HTR-8/SVneo (cell line): ENCODE measurements at regions not wholly inside any gene's neighbourhood (a gene's known extent, or its start where the extent isn't known, plus 50 kb on each side); places are given as distances from the start of the nearest gene placed in this dataset.
A peak's percentile ranks its signal among the peaks of the same experiment; 100 is the strongest.
"Not testable (repeated sequence)": the region's sequence is repeated elsewhere in the genome, so short reads cannot be mapped to it uniquely, and the experiment has no call there.

Source experiments
- DNase-seq: peaks from one replicate; pipeline ENCODE4 v3.0.0; 2011; ENCODE audit warnings: low spot score, mixed read lengths; ENCODE audit not compliant: insufficient read length
- FAIRE-seq: peaks from 2 replicates; lab custom pipeline; 2011; peaks lifted over from hg19 to GRCh38; lab: Jason Lieb, UNC

DNA sequence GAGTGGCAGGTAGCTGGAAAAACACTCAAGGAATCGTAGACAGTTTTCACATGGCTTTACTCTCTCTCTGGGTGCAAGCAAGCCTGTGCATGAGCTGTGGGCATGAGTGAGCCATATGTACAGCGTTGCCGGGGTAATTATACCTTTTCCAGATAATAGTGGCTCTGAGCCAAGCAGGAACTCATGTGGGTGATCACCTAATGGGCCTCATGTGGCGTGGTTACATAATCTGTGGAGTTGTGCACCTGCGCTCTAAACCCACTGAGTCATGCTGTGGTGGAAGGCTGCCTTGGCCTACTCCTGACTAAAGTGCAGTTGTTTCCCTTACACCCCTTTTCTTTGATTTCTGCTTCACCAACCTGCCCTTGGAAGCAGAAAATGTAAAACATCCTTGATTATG lies 1564.5 kb upstream of the PCDH10 start:
- no peak for FAIRE-seq
- no peak for DNase-seq

DNA sequence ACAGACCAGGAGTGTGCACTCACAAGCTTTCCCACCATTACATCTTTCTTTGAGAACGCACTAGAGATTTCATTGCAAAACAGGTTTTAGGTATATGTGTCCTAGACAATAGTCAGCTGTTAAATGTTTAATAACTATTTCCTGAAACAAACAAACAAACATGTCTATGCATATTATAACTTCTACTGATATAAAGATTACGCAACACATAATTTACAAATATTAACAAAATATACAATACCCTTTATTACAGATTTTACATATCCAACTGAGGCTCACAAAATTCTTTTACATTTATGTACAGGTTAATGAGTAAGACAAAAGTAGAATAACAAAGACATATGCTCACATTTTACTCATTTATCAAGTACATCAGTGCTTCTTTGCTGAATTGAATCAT lies 1554.0 kb upstream of the PCDH10 start:
- FAIRE-seq (no peak), DNase-seq (no peak)

GRCh38 chr4:131603705-131604104 lies 1545.4 kb upstream of the PCDH10 start:
- no peak for FAIRE-seq
- no peak for DNase-seq

GRCh38 chr4:131609039-131609438 lies 1540.1 kb upstream of the PCDH10 start:
- FAIRE-seq (no peak), DNase-seq (no peak)

- FAIRE-seq, result peak; percentile 38
- DNase-seq, result peak; percentile 20
These were observed 1538.6 kb upstream of the PCDH10 start for GRCh38 chr4:131610517-131610916.

DNA sequence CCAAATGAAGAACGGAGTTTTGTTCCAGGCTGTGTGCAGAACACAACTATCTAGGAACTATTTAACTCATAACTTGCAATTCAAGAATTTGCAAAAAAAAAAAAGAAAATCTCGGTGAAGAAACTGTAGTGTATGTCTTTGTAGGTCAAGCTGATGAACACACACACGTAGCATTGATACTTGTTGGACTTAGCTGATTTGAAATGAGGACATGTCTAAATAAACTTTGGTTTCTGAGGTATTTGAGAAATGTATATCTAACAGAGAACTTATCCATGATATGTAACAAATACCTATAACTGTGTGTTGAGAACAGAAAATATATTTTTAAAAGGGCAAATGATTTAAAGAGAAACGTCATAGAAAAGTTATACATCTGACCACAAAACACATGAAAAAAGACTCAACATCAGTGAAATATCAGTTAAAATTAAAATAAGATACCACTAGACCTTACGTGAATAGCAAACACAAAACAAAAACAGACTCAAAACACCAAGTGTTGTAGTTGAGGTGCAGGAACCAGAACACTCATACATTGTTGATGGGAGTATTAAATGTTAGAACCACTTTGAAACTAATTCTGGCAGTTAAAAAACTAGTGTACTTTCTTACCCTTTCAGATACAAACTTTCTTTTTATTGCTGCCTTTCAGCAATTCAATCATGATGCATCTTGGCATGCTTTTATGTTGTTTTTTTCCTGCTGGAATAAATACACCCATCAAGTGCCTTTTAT lies 1535.8 kb upstream of the PCDH10 start:
- DNase-seq (no peak), FAIRE-seq (no peak)

GRCh38 chr4:131613824-131614216 lies 1535.3 kb upstream of the PCDH10 start:
- FAIRE-seq, result no peak

DNA sequence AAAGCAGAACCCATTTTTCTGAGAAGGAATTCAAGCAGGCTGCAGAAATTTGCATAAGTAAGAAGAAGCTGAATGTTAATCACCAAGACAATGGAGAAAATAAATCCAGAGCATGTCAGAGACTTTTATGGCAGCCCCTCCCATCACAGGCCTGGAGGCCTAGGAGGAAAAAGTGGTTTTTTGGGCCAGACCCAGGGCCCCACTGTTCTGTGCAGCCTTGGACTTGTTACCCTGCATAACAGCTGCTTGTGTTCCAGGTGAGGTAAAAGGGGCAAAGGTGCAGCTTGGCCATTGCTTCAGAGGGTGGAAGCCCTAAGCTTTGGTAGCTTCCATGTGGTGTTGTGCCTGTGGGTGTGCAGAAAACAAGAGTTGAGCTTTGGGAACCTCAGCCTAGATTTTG lies 1516.2 kb upstream of the PCDH10 start:
- no peak for DNase-seq
- FAIRE-seq, result no peak

More at GRCh38 chr4:131613824-131614216, 1535.3 kb upstream of the PCDH10 start:
- no peak for DNase-seq

DNA sequence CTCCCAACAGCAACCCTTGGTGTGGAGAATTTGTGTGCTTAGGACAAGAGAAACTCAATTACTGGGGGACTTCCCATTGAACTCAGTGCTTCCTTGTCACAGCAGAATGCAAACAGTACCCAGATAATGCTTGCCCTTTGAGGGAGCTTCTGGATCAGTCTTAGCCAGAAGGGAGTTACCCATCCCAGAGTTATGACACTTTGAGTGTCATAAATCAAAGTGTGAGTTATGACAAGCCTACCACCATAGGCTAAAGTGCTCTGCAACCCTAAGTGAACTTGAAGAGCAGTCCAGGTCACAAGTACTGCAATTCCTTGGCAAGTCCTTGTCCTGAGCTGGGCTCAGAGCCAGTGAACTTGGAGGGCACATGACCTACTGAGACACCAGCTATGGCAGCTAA lies 1513.9 kb upstream of the PCDH10 start:
- DNase-seq (no peak), FAIRE-seq (no peak)

DNA sequence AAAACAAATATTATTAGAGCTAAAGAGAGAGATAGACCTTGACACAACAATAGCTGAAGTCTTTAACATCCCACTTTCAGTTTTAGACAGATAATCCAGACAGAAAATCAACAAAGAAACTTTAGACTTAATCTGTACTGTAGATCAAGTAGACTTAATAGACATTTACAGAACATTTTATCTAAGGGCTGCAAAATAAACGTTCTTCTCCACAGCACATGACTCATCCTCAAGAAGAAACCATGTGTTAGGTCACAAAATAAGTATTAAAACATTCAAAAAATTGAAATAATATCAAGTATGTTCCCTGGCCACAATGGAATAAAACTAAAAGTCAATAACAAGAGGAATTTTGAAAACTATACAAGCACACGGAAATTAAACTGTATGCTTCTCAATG lies 1510.3 kb upstream of the PCDH10 start:
- no peak for FAIRE-seq
- DNase-seq, result no peak

DNA sequence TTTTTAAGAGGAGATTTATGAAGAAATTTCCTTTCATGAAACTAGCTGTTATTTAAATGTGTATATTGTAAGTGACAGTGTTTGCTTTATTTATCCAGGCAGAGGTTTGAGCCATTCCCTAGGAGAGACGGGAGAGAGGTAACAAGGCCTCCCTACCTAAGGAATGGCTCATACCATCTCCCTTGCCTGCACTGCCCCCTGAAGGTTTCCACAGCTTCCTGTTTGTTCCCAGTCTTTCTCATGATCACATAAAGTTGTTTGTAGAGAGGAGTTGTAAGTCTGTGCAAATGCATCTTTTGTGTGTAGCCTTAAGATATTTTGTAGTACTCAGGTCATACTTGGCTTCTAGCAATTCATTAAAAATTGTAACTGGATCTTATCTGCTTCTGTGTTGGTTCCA lies 1504.5 kb upstream of the PCDH10 start:
- no peak for FAIRE-seq
- DNase-seq, result peak; percentile 1

DNA sequence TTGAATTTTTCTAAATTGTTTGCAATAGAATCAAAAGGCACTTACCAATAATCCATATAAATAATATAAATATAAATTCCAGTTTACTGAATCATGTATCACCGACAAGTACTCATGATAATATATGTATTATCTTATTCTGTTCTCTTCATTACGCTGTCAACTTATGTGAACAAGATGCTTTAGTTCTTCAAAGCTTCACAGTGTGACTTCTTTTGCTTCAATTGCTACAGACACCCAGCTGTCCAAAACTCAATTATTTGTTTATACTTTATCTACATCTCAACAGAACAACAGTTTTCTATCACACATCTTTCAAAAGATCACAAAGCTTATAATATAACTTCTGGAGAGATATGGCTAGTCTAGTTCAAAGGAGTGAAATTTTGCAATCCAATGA lies 1499.9 kb upstream of the PCDH10 start:
- DNase-seq, result no peak
- FAIRE-seq, result no peak

- FAIRE-seq, result no peak
These were observed 1498.1 kb upstream of the PCDH10 start for GRCh38 chr4:131650951-131651350.

GRCh38 chr4:131683314-131683713 lies 1465.8 kb upstream of the PCDH10 start:
- not testable (repeated sequence) for FAIRE-seq, DNase-seq

More at GRCh38 chr4:131650951-131651350, 1498.1 kb upstream of the PCDH10 start:
- no peak for DNase-seq

DNA sequence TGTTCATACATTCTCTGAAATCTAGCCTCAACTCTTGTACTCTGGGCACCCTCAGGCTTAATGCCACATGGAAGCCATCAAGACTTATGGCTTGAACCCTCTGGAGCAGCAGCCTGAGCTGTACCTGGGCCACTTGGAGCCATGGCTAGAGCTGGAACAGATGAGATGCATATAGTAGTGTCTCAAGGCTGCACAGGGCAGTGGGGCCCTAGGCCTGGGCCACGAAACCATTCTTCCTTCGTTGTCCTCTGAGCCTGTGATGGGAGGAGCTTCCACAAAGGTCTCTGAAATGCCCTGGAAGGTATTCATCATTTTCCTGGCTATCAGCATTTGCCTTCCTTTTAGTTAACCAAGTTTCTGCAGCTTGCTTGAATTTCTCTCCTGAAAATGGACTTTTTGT lies 1427.2 kb upstream of the PCDH10 start:
- no peak for FAIRE-seq

DNA sequence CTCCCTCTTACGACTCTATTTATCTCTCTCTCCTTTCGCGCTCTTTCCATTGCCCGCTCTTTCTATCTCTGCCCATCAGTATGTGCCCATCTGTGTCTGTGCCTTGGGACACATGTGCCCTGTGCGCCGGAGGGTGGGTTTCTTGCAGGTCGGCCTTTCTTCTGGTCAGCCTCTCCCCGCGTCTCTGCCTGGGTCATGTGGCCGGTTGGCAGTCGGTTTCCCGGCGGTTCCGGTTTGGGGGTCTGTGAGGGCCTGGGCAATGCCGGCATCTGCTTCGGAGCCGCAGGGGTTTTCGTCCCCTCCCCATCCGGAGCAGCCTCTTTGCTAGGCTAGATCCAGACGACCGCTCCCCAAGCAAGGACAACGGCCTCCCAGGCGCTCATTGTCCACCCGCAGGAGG lies 1426.0 kb upstream of the PCDH10 start:
- FAIRE-seq, DNase-seq: not testable (repeated sequence)

More for the DNA sequence above, 1427.2 kb upstream of the PCDH10 start:
- DNase-seq, result no peak

DNA sequence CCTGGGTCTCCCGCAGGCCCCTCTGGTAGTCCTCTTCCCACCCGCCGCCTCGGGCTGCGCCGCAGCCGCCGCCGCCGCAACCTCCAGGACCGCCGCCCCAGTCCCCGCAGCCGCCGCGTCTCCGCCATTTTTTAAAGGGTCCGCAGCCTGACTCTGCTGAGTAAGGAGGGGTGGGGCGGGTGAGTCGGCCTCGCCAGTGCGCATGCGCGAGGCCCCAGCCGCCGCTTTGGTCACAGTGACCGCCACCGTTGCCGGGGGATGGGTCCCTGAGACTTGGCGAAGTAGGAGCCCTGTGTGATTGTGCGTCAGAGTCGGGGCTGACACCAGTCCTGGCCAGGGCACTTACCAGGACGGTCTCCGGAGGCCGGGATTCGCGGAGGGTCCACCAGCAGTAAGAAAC lies 1424.2 kb upstream of the PCDH10 start:
- not testable (repeated sequence) for DNase-seq, FAIRE-seq

DNA sequence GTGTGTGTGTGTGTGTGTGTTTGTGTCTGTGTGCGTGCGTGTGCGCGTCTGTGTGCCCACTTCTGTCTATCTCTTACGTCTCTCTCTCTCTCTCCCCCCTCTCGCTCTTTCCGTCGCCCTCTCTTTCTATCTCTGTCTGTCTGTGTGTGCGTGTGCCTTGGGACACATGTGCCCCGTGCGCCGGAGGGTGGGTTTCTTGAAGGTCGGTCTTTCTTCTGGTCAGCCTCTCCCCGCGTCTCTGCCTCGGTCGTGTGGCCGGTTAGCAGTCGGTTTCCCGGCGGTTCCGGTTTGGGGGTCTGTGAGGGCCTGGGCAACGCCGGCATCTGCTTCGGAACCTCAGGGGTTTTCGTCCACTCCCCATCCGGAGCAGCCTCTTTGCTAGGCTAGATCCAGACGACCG lies 1423.6 kb upstream of the PCDH10 start:
- FAIRE-seq, DNase-seq: not testable (repeated sequence)

- FAIRE-seq, DNase-seq: not testable (repeated sequence)
These were observed 1422.2 kb upstream of the PCDH10 start for GRCh38 chr4:131726940-131727339.

GRCh38 chr4:131727418-131727817 lies 1421.7 kb upstream of the PCDH10 start:
- not testable (repeated sequence) for FAIRE-seq

GRCh38 chr4:131729205-131729604 lies 1419.9 kb upstream of the PCDH10 start:
- FAIRE-seq, DNase-seq: not testable (repeated sequence)

More at GRCh38 chr4:131727418-131727817, 1421.7 kb upstream of the PCDH10 start:
- DNase-seq, result not testable (repeated sequence)
